Activated T-helper 2 cell treated with anti-CD3 and anti-CD28 coated beads, Interferon-gamma antibody, Interleukin-2, Interleukin-4, amounts not matched to agents 10 μg/mL and 5 μg/mL and 100 μg/mL, durations not matched to agents 14 hours and 24 hours and 36 hours (primary cell): ENCODE measurements at regions not wholly inside any gene's neighbourhood (a gene's known extent, or its start where the extent isn't known, plus 50 kb on each side); places are given as distances from the start of the nearest gene placed in this dataset.

Experiments
- DNase-seq: peaks from one replicate; pipeline ENCODE4 v3.0.0; 2021; ENCODE audit warnings: low spot score
- H3K27ac Mint-ChIP-seq: one replicate; pipeline ENCODE4 v1.8.0; 2021; ENCODE audit warnings: mixed read lengths
- H3K27me3 Mint-ChIP-seq: one replicate; pipeline ENCODE4 v1.8.0; 2021; ENCODE audit warnings: low read depth, mixed read lengths
- H3K36me3 Mint-ChIP-seq: one replicate; pipeline ENCODE4 v1.8.0; 2021; ENCODE audit warnings: low read depth, mixed read lengths
- H3K4me1 Mint-ChIP-seq: one replicate; pipeline ENCODE4 v1.8.0; 2021; ENCODE audit warnings: low read depth, mixed read lengths
- H3K4me3 Mint-ChIP-seq: one replicate; pipeline ENCODE4 v1.8.0; 2021; ENCODE audit warnings: low read depth, mild to moderate bottlenecking, moderate library complexity, mixed read lengths
- H3K9me3 Mint-ChIP-seq: one replicate; pipeline ENCODE4 v1.8.0; 2021; ENCODE audit warnings: mixed read lengths
- intact Hi-C: fragments of 100-400 bp; cut with micrococcal nuclease; formaldehyde crosslinking; loops from one replicate; pipeline ENCODE4 v1.15.1; 2023

GRCh38 chr11:70772950-70773349 lies 374.6 kb downstream of the CTTN start:
- Mint-ChIP-seq H3K27ac (no peak overlapping the region), H3K27me3 (no peaks in the 10 kb centered on the region), H3K9me3 (peaks cover 3% of the 10 kb centered on the region), H3K36me3 (no peaks in the 10 kb centered on the region), H3K4me1 (no peaks in the 10 kb centered on the region), H3K4me3 (no peak overlapping the region)
- DNase-seq, result no peak
- intact Hi-C loops, result no loop called here

GRCh38 chr11:70775386-70776075 lies 377.2 kb downstream of the CTTN start:
- Mint-ChIP-seq H3K36me3 (no peaks in the 10 kb centered on the region), H3K9me3 (peaks cover 3% of the 10 kb centered on the region), H3K4me1 (no peaks in the 10 kb centered on the region), H3K27ac (no peak overlapping the region), H3K4me3 (no peak overlapping the region), H3K27me3 (no peaks in the 10 kb centered on the region)
- intact Hi-C loops, result no loop called here
- DNase-seq, result no peak

GRCh38 chr11:70776914-70777532 lies 378.7 kb downstream of the CTTN start:
- DNase-seq, result no peak
- Mint-ChIP-seq H3K4me3 (no peak overlapping the region), H3K4me1 (no peaks in the 10 kb centered on the region), H3K27me3 (no peaks in the 10 kb centered on the region), H3K36me3 (no peaks in the 10 kb centered on the region), H3K9me3 (peaks cover 3% of the 10 kb centered on the region), H3K27ac (no peak overlapping the region)
- intact Hi-C loops, result no loop called here

GRCh38 chr11:70778883-70779282 lies 380.6 kb downstream of the CTTN start:
- H3K36me3 Mint-ChIP-seq, result no peaks in the 10 kb centered on the region
- H3K27me3 Mint-ChIP-seq, result no peaks in the 10 kb centered on the region
- no peaks in the 10 kb centered on the region for H3K4me1 Mint-ChIP-seq
- no peak for DNase-seq
- no peak overlapping the region for H3K27ac Mint-ChIP-seq
- H3K4me3 Mint-ChIP-seq, result no peak overlapping the region
- intact Hi-C loops, result no loop called here
- peaks cover 2% of the 10 kb centered on the region for H3K9me3 Mint-ChIP-seq

- H3K36me3 Mint-ChIP-seq, result no peaks in the 10 kb centered on the region
- no peaks in the 10 kb centered on the region for H3K27me3 Mint-ChIP-seq
- H3K4me3 Mint-ChIP-seq, result no peak overlapping the region
- no peak for DNase-seq
- no peak overlapping the region for H3K27ac Mint-ChIP-seq
- intact Hi-C loops, result no loop called here
- H3K9me3 Mint-ChIP-seq, result no peaks in the 10 kb centered on the region
- no peaks in the 10 kb centered on the region for H3K4me1 Mint-ChIP-seq
Observed at GRCh38 chr11:70779433-70780245, 381.3 kb downstream of the CTTN start.

GRCh38 chr11:70780246-70780535 lies 381.9 kb downstream of the CTTN start:
- no peak for DNase-seq
- Mint-ChIP-seq H3K36me3 (no peaks in the 10 kb centered on the region), H3K27me3 (no peaks in the 10 kb centered on the region), H3K9me3 (no peaks in the 10 kb centered on the region), H3K27ac (no peak overlapping the region), H3K4me3 (no peak overlapping the region), H3K4me1 (no peaks in the 10 kb centered on the region)
- intact Hi-C loops, result no loop called here

- no peak for DNase-seq
- Mint-ChIP-seq H3K36me3 (no peaks in the 10 kb centered on the region), H3K9me3 (no peaks in the 10 kb centered on the region), H3K27me3 (no peaks in the 10 kb centered on the region), H3K4me1 (no peaks in the 10 kb centered on the region), H3K4me3 (no peak overlapping the region), H3K27ac (no peak overlapping the region)
- intact Hi-C loops, result no loop called here
Observed at GRCh38 chr11:70782401-70782913, 384.1 kb downstream of the CTTN start.

GRCh38 chr11:70783356-70783755 lies 385.0 kb downstream of the CTTN start:
- Mint-ChIP-seq H3K27me3 (no peaks in the 10 kb centered on the region), H3K4me1 (no peaks in the 10 kb centered on the region), H3K9me3 (no peaks in the 10 kb centered on the region), H3K36me3 (no peaks in the 10 kb centered on the region), H3K4me3 (no peak overlapping the region), H3K27ac (no peak overlapping the region)
- intact Hi-C loops, result no loop called here
- no peak for DNase-seq

- H3K27ac Mint-ChIP-seq, result no peak overlapping the region
- no peaks in the 10 kb centered on the region for H3K9me3 Mint-ChIP-seq
- no peaks in the 10 kb centered on the region for H3K36me3 Mint-ChIP-seq
- no peak overlapping the region for H3K4me3 Mint-ChIP-seq
- H3K27me3 Mint-ChIP-seq, result no peaks in the 10 kb centered on the region
- intact Hi-C loops, result no loop called here
- no peaks in the 10 kb centered on the region for H3K4me1 Mint-ChIP-seq
- no peak for DNase-seq
Observed at GRCh38 chr11:70783821-70784220, 385.5 kb downstream of the CTTN start.

- intact Hi-C loops, result no loop called here
- no peaks in the 10 kb centered on the region for H3K9me3 Mint-ChIP-seq
Observed at GRCh38 chr11:70785372-70785771, 387.0 kb downstream of the CTTN start.

GRCh38 chr11:70786021-70786665 lies 387.8 kb downstream of the CTTN start:
- no peaks in the 10 kb centered on the region for H3K4me1 Mint-ChIP-seq
- intact Hi-C loops, result no loop called here
- no peaks in the 10 kb centered on the region for H3K9me3 Mint-ChIP-seq
- no peak overlapping the region for H3K27ac Mint-ChIP-seq
- DNase-seq, result no peak
- H3K27me3 Mint-ChIP-seq, result no peaks in the 10 kb centered on the region
- H3K36me3 Mint-ChIP-seq, result no peaks in the 10 kb centered on the region
- no peak overlapping the region for H3K4me3 Mint-ChIP-seq

More at GRCh38 chr11:70785372-70785771, 387.0 kb downstream of the CTTN start:
- Mint-ChIP-seq H3K4me1 (no peaks in the 10 kb centered on the region), H3K27ac (no peak overlapping the region), H3K27me3 (no peaks in the 10 kb centered on the region), H3K4me3 (no peak overlapping the region), H3K36me3 (no peaks in the 10 kb centered on the region)
- DNase-seq, result no peak

- H3K27ac Mint-ChIP-seq, result no peak overlapping the region
- H3K36me3 Mint-ChIP-seq, result no peaks in the 10 kb centered on the region
- peaks cover 20% of the 10 kb centered on the region for H3K9me3 Mint-ChIP-seq
- intact Hi-C loops, result no loop called here
- no peaks in the 10 kb centered on the region for H3K27me3 Mint-ChIP-seq
- H3K4me3 Mint-ChIP-seq, result no peak overlapping the region
- DNase-seq, result no peak
- no peaks in the 10 kb centered on the region for H3K4me1 Mint-ChIP-seq
Observed at GRCh38 chr11:70788248-70789022, 390.1 kb downstream of the CTTN start.
